Smooth muscle cell (in vitro differentiated cells): ENCODE measurements at regions not wholly inside any gene's neighbourhood (a gene's known extent, or its start where the extent isn't known, plus 50 kb on each side); places are given as distances from the start of the nearest gene placed in this dataset.
"Not testable (repeated sequence)": the region's sequence is repeated elsewhere in the genome, so short reads cannot be mapped to it uniquely, and the experiment has no call there.

Source experiments
- DNase-seq: peaks from one replicate; lab custom pipeline; 2025; ENCODE audit not compliant: unreplicated experiment; lab: John Stamatoyannopoulos, UW
- H2AFZ ChIP-seq: fragments of 200-600 bp; sonication (generic); 2 replicates; pipeline ENCODE4 v1.6.0; 2016; ENCODE audit warnings: antibody characterized with exemption, low read depth, mild to moderate bottlenecking
- H3F3A ChIP-seq: fragments of 200-600 bp; sonication (generic); 2 replicates; pipeline ENCODE4 v1.6.0; 2017; ENCODE audit warnings: antibody characterized with exemption, low read depth
- H3K27ac ChIP-seq: fragments of 200-600 bp; sonication (generic); 2 replicates; pipeline ENCODE4 v1.5.1; 2016; ENCODE audit warnings: low read depth, mild to moderate bottlenecking
- H3K27me3 ChIP-seq: fragments of 200-600 bp; sonication (generic); 2 replicates; pipeline ENCODE4 v1.6.1; 2016; ENCODE audit warnings: low read depth, mild to moderate bottlenecking
- H3K36me3 ChIP-seq: fragments of 200-600 bp; sonication (generic); 2 replicates; pipeline ENCODE4 v1.5.1; 2016; ENCODE audit warnings: low read depth
- H3K4me1 ChIP-seq: fragments of 200-600 bp; sonication (generic); 2 replicates; pipeline ENCODE4 v1.5.1; 2016; ENCODE audit warnings: low read depth
- H3K4me2 ChIP-seq: fragments of 200-600 bp; sonication (generic); 2 replicates; pipeline ENCODE4 v1.6.0; 2016; ENCODE audit warnings: mild to moderate bottlenecking
- H3K4me3 ChIP-seq: fragments of 200-600 bp; sonication (generic); 2 replicates; pipeline ENCODE4 v1.5.1; 2016; ENCODE audit warnings: mild to moderate bottlenecking
- H3K79me2 ChIP-seq: fragments of 200-600 bp; sonication (generic); 2 replicates; pipeline ENCODE4 v1.6.0; 2016; ENCODE audit warnings: low read depth, mild to moderate bottlenecking
- H3K9ac ChIP-seq: fragments of 200-600 bp; sonication (generic); 2 replicates; pipeline ENCODE4 v1.6.0; 2016; ENCODE audit warnings: low read depth
- H3K9me3 ChIP-seq: fragments of 200-600 bp; sonication (generic); replicated peaks from 2 replicates; pipeline ENCODE4 v1.5.1; 2016; ENCODE audit warnings: low read depth
- H4K20me1 ChIP-seq: fragments of 200-600 bp; sonication (generic); 2 replicates; pipeline ENCODE4 v1.6.0; 2016; ENCODE audit warnings: low read depth
- CTCF ChIP-seq: fragments of 200-600 bp; sonication (generic); IDR thresholded peaks from 2 replicates; pipeline ENCODE4 v1.5.1; 2017; ENCODE audit warnings: borderline replicate concordance, mild to moderate bottlenecking, antibody characterized with exemption; ENCODE audit not compliant: insufficient read depth, poor library complexity, severe bottlenecking
- WGBS: methylation state at CpG from one replicate; pipeline ENCODE4 v1.1.7; 2016; ENCODE audit warnings: low lambda C conversion rate; 5-methylcytosine and 5-hydroxymethylcytosine counted together

GRCh38 chr9:87402537-87402936, 95.1 kb upstream of the DAPK1 start:
- H3K4me3 ChIP-seq, result no peak overlapping the region
- H3K27me3 ChIP-seq, result peaks cover 9% of the 10 kb centered on the region
- H3K4me1 ChIP-seq, result peaks cover 12% of the 10 kb centered on the region
- no peak for DNase-seq
- no peak overlapping the region for H3K27ac ChIP-seq
- H4K20me1 ChIP-seq, result no peaks in the 10 kb centered on the region
- H3F3A ChIP-seq, result no peaks in the 10 kb centered on the region
- no peak overlapping the region for H3K9ac ChIP-seq
- no peaks in the 10 kb centered on the region for H3K79me2 ChIP-seq
- no peak for TF ChIP-seq CTCF
- H2AFZ ChIP-seq, result no peak overlapping the region
- 97% methylated on average over 3 of the region's 3 CpGs for WGBS
- H3K9me3 ChIP-seq, result no peaks in the 10 kb centered on the region
- no peaks in the 10 kb centered on the region for H3K36me3 ChIP-seq
- no peak overlapping the region for H3K4me2 ChIP-seq

GRCh38 chr9:87405677-87406542, 91.8 kb upstream of the DAPK1 start:
- Histone ChIP-seq H3K4me1 (peaks cover 18% of the 10 kb centered on the region), H3K27ac (no peak overlapping the region), H3K4me3 (no peak overlapping the region), H3K79me2 (no peaks in the 10 kb centered on the region), H3K9ac (no peak overlapping the region), H3F3A (no peaks in the 10 kb centered on the region), H3K27me3 (peaks cover 33% of the 10 kb centered on the region), H3K4me2 (no peak overlapping the region), H2AFZ (no peak overlapping the region), H3K36me3 (no peaks in the 10 kb centered on the region), H4K20me1 (no peaks in the 10 kb centered on the region), H3K9me3 (no peaks in the 10 kb centered on the region)
- no peak for TF ChIP-seq CTCF
- WGBS, result 40% methylated on average over 3 of the region's 3 CpGs
- no peak for DNase-seq

GRCh38 chr9:87406543-87407166, 91.0 kb upstream of the DAPK1 start:
- H2AFZ ChIP-seq, result no peak overlapping the region
- no peaks in the 10 kb centered on the region for H3K36me3 ChIP-seq
- peaks cover 40% of the 10 kb centered on the region for H3K27me3 ChIP-seq
- no peak overlapping the region for H3K9ac ChIP-seq
- no peaks in the 10 kb centered on the region for H3K79me2 ChIP-seq
- H3K27ac ChIP-seq, result no peak overlapping the region
- H3K4me1 ChIP-seq, result peaks cover 18% of the 10 kb centered on the region
- H3K4me2 ChIP-seq, result no peak overlapping the region
- no peaks in the 10 kb centered on the region for H3F3A ChIP-seq
- no peak overlapping the region for H3K4me3 ChIP-seq
- WGBS, result 35% methylated on average over 4 of the region's 4 CpGs
- H3K9me3 ChIP-seq, result no peaks in the 10 kb centered on the region
- TF ChIP-seq CTCF, result no peak
- no peaks in the 10 kb centered on the region for H4K20me1 ChIP-seq
- no peak for DNase-seq

- not testable (repeated sequence) for H3F3A ChIP-seq, H3K9me3 ChIP-seq, H3K9ac ChIP-seq, H3K36me3 ChIP-seq, H3K27ac ChIP-seq, H3K79me2 ChIP-seq, H2AFZ ChIP-seq, DNase-seq, H4K20me1 ChIP-seq
- 33% methylated on average over 16 of the region's 16 CpGs for WGBS
- Histone ChIP-seq H3K4me3 (peak overlapping the region; percentile 8), H3K27me3 (peaks cover 33% of the 10 kb centered on the region), H3K4me1 (peaks cover 18% of the 10 kb centered on the region), H3K4me2 (peak overlapping the region; percentile 74)
Measured at GRCh38 chr9:87410047-87411005, 87.3 kb upstream of the DAPK1 start.
